Psoas muscle (tissue), 7 donors: ENCODE measurements at regions not wholly inside any gene's neighbourhood (a gene's known extent, or its start where the extent isn't known, plus 50 kb on each side); places are given as distances from the start of the nearest gene placed in this dataset.

Experiments used
- ATAC-seq, 4 donors: fragments of 200-7000 bp; cut with Tn5 transposase; one replicate each; pipeline ENCODE4 v1.9.1; 2020; ENCODE audit warnings: moderate library complexity in 3 of 4, mild to moderate bottlenecking in 2 of 4
- DNase-seq, 2 donors: peaks; one replicate each; pipeline ENCODE4 v3.0.0-alpha.2; 2020
- H3K27ac ChIP-seq: fragments of 200-600 bp; one replicate; pipeline ENCODE4 v1.8.0; 2022
- H3K27me3 ChIP-seq, 3 donors: fragments of 200-600 bp in 1 of 3; one replicate each; pipeline versions ENCODE4 v1.6.1 to v1.8.0; 2013 to 2022; ENCODE audit warnings: low read length in 2 of 3, mild to moderate bottlenecking in 2 of 3, moderate library complexity in 1 of 3; ENCODE audit not compliant: insufficient read depth in 3 of 3
- H3K36me3 ChIP-seq, 2 donors: fragments of 200-600 bp in 1 of 2; one replicate each; pipeline versions ENCODE4 v1.6.1 to v1.8.0; 2013 to 2022; ENCODE audit warnings: low read depth in 1 of 2, mild to moderate bottlenecking in 1 of 2, moderate library complexity in 1 of 2; ENCODE audit not compliant: insufficient read depth in 1 of 2
- H3K4me1 ChIP-seq: fragments of 200-600 bp; one replicate; pipeline ENCODE4 v1.8.0; 2022
- H3K4me3 ChIP-seq: fragments of 200-600 bp; one replicate; pipeline ENCODE4 v1.8.0; 2022; ENCODE audit warnings: mild to moderate bottlenecking
- H3K9me3 ChIP-seq: fragments of 200-600 bp; one replicate; pipeline ENCODE4 v1.8.0; 2022
- WGBS, 3 donors: extraction: QIAGEN DNeasy Blood & Tissue Kit; methylation state at CpG; one replicate each; pipeline versions ENCODE4 v1.1.6 to v1.1.7; 2013; 5-methylcytosine and 5-hydroxymethylcytosine counted together
- intact Hi-C, 2 donors: fragments of 100-400 bp; cut with DNase I; formaldehyde crosslinking; loops; one replicate each; pipeline versions ENCODE4 v1.11.0 to v1.14.2; 2022
- TF ChIP-seq, protein P1 (sequence below): fragments of 200-600 bp; IDR thresholded peaks from one replicate; pipeline ENCODE4 v1.8.0; 2022; ENCODE audit warnings: antibody characterized with exemption
- donor health status: healthy with polysubstance abuse.
- donor health status: DM: no; HTN: no; CAD: no; lungs with moderate emphysema.
- donor health status: Bipolar disorder and iron deficiency.
- donor health status: healthy.
- donor health status: DM: yes; HTN: yes; CAD: no.
- donor health status: DM: no; HTN: no; CAD: no.
- donor health status: DM: yes; HTN: yes; CAD: no.

DNA sequence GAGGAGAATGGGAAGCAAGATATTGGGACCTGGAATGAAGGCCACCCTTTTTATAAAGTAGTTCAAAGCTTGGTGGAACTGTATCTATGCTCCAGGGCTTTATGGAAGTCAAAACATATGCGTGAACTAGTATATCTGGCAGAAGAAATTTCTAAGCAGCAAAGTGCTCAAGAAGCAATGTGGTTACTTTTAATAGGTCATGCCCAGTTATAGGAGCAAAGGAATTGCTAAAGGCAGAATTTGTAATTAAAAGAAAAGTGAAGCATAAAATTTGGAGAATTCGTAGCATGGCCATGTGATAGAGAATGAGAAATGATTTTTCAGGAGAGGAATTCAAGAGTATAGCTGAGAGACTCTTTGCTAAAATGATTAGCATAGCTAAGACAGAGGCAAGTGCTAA, 1110.4 kb downstream of the XPNPEP1 start:
- Histone ChIP-seq H3K4me1 (no peaks in the 10 kb centered on the region), H3K27me3 (no peaks in the 10 kb centered on the region), H3K4me3 (no peak overlapping the region), H3K9me3 (no peaks in the 10 kb centered on the region), H3K27ac (no peak overlapping the region), H3K36me3 (no peaks in the 10 kb centered on the region)
- ATAC-seq (no peak), DNase-seq (no peak)
- WGBS, 3 donors = 62 to 79% (median 74%) methylated on average over 2 of the region's 2 CpGs
- TF ChIP-seq, protein P1, sequence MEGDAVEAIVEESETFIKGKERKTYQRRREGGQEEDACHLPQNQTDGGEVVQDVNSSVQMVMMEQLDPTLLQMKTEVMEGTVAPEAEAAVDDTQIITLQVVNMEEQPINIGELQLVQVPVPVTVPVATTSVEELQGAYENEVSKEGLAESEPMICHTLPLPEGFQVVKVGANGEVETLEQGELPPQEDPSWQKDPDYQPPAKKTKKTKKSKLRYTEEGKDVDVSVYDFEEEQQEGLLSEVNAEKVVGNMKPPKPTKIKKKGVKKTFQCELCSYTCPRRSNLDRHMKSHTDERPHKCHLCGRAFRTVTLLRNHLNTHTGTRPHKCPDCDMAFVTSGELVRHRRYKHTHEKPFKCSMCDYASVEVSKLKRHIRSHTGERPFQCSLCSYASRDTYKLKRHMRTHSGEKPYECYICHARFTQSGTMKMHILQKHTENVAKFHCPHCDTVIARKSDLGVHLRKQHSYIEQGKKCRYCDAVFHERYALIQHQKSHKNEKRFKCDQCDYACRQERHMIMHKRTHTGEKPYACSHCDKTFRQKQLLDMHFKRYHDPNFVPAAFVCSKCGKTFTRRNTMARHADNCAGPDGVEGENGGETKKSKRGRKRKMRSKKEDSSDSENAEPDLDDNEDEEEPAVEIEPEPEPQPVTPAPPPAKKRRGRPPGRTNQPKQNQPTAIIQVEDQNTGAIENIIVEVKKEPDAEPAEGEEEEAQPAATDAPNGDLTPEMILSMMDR = no peak
- intact Hi-C loops = no loop called here

DNA sequence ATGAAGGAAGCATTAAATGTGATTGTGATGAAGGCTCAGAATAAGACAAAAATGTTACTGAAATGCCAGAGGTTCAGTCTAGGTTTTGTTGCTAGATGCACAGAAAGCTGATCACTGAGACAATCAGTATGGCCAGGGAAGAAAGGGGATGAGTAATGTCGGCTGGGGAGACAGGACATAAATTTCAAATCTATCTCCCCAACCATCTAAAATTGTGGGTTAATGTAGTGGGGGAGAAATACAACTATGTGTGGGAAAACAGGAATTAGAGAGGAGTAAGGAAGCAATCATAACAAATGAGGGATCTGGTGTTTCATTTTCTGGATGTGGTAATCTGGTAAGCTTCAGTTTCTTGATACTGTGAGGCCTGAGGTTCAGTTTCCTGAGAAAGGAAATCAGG, 1111.0 kb downstream of the XPNPEP1 start:
- intact Hi-C loops = no loop called here
- WGBS, 3 donors = 62 to 73% (median 70%) methylated on average over 1 of the region's 1 CpG

DNA sequence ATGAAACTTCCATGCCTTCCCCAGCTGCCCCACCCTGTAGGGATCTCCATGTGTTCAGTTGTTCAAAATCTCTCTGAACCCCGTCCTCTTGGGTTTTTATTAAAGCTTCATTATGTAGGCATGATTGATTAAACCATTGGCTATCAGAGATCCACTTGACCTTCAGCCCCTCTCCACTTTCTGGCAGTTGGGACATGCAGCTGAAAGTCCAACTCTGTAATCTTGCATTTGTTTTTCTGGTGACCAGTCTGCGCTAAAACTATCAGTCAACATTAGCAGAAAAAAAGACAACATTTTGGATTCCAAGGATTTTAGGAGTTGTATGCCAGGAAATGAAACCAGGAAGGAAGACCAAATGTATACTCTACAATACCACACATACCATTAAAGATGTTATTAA, 1115.1 kb downstream of the XPNPEP1 start:
- H3K9me3 ChIP-seq = no peaks in the 10 kb centered on the region
- H3K27ac ChIP-seq = no peak overlapping the region
- no peak overlapping the region for H3K4me3 ChIP-seq
- TF ChIP-seq, protein P1 = no peak
- intact Hi-C loops = no loop called here
- 60 to 75% (median 70%) methylated on average over 2 of the region's 2 CpGs for WGBS, 3 donors
- H3K27me3 ChIP-seq = no peaks in the 10 kb centered on the region
- DNase-seq = no peak
- no peaks in the 10 kb centered on the region for H3K4me1 ChIP-seq
- H3K36me3 ChIP-seq = no peaks in the 10 kb centered on the region
- no peak for ATAC-seq

More for the DNA sequence above, 1111.0 kb downstream of the XPNPEP1 start:
- DNase-seq = no peak
- TF ChIP-seq, protein P1 = no peak
- H3K27ac ChIP-seq = no peak overlapping the region
- no peaks in the 10 kb centered on the region for H3K9me3 ChIP-seq
- no peak for ATAC-seq
- no peaks in the 10 kb centered on the region for H3K36me3 ChIP-seq
- H3K27me3 ChIP-seq = no peaks in the 10 kb centered on the region
- no peak overlapping the region for H3K4me3 ChIP-seq
- no peaks in the 10 kb centered on the region for H3K4me1 ChIP-seq

DNA sequence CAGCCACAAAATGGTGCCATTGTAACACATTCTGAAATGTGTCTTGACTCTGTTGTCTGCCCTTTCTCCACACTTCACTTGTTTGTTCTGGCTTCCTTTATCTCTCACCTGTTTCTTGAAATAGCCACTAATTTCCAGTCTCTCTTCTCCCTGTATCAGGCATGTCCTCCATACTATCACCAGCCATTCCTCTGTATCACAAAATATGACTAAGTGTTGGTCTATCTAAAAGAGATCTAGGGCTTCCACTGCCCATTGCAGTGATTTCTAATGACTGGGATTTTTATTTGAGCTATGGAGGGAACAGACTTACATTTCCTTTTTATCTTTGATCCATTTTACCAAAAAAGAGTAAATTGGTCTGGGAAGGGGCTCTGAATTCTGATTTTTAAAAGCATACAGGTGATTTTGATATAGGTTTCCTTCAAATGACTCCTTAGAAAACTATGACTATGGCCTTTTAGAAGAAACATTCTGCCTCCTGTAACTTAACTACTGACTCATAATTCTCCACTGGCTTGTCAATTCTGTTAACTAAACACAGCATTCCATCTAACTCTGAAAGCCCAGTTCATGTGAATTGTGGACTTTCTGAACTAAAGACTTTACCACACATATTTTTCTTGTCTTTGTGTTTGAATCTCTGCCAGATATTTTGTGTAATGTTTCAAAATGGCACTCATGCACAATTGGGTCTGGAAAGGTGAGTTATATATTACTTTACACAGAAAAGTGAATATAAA, 1121.4 kb downstream of the XPNPEP1 start:
- Histone ChIP-seq H3K27me3 (no peaks in the 10 kb centered on the region), H3K36me3 (no peaks in the 10 kb centered on the region), H3K4me3 (no peak overlapping the region), H3K27ac (no peak overlapping the region), H3K9me3 (no peaks in the 10 kb centered on the region), H3K4me1 (no peaks in the 10 kb centered on the region)
- intact Hi-C loops = no loop called here
- TF ChIP-seq, protein P1 = no peak
- ATAC-seq = no peak
- no peak for DNase-seq

DNA sequence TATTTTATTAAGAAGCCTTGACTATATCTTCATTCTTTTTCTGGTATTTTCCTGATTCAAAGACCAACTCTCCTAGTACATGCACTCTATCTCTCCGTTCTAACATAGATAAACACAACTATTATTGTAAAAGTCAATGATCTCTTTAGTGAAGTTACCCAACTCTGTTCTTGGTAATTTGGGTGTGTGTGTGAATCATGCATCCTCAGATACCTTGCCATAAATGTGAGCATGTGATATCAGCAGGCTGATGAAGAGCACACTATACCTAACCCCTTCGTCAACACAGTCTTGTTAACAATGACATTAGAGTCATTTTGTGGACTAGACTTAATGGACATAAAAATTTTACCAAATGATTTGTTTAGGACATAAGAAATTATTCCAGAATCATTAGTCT, 1122.1 kb downstream of the XPNPEP1 start:
- no peak for DNase-seq
- no peaks in the 10 kb centered on the region for H3K4me1 ChIP-seq
- TF ChIP-seq, protein P1 = no peak
- H3K27me3 ChIP-seq = no peaks in the 10 kb centered on the region
- no peak overlapping the region for H3K27ac ChIP-seq
- H3K9me3 ChIP-seq = no peaks in the 10 kb centered on the region
- intact Hi-C loops = no loop called here
- WGBS, 3 donors = 77 to 84% (median 79%) methylated on average over 2 of the region's 2 CpGs
- no peaks in the 10 kb centered on the region for H3K36me3 ChIP-seq
- no peak overlapping the region for H3K4me3 ChIP-seq
- ATAC-seq = no peak
